NCI-H2196 treated with DMSO at 0.1 percent for 48 hours (cell line): ENCODE measurements at regions not wholly inside any gene's neighbourhood (a gene's known extent, or its start where the extent isn't known, plus 50 kb on each side); places are given as distances from the start of the nearest gene placed in this dataset.

ENCODE experiments used
- DNase-seq: peaks from one replicate; lab custom pipeline; 2025; ENCODE audit not compliant: unreplicated experiment; lab: John Stamatoyannopoulos, UW

DNA sequence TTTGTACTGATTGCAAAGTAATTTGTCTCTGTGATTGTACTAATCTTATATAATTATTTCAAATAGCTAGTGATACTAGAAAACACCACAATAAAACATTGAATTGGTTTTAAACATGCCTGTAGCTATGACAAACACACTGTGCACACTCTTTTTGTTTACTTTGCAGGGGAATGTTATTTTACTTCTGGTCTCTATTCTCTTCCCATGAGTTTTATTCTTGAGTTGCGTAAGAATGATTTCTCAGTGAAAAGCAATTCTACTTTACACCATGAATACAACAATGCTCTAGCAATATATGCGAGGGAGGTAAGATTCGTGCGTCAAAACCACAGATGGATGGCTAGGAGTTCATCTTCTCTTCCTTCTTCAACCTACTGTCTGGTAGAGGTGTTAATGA lies 68.4 kb upstream of the PHACTR1 start:
- no peak for DNase-seq

DNA sequence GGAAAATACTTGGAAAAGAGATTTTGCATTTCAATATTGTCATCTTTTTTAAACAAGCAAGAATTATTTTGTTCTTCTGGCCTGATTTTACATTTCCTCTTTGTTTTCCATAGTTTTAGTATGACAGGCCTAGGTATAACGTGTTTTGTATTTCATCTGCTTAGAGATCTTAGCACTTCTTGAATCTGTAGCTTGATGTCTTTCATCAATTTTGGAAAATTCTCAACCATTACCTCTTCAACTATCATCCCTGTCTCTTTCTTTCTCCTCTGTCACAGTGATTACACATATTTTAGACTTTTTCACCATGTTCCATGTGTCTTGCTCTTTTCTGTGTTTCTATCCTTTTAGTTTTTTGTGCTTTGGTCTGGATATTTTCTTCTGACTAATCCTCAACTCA lies 67.2 kb upstream of the PHACTR1 start:
- DNase-seq, result no peak

DNA sequence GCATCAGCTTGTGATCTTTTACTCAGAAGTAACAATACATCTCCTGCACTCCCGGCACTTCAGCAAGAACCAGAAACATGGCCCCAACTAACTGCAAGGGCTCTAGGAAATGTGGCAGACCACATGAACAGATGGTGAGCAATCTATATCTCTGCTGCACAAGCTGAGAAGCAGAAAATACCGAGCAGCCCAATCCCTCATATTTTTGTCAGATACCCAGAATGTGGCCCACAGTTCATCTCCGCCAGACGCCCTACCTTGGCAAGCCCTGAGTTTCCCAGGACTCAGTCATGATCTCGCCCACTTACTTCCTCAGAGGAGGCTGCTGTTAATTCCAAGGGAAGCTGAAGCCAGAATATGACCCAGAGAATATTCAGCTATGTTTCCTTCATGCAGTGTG lies 63.1 kb upstream of the PHACTR1 start:
- DNase-seq, result no peak

DNA sequence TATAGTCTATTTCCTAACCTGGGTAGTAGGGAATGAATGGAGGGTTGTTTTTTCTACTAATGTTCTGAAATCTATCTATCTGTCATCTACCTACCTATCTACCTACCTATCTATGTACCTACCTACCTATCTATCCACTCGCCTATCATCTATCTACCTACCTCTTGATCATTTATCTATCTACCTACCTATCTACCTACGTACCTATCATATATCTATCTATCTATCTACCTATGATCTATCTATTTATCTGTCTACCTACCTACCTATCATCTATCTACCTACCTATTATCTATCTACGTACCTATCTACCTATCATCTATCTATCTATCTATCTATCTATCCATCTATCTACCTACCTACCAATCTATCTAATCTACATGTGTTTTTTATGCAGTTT lies 62.5 kb upstream of the PHACTR1 start:
- DNase-seq, result no peak

DNA sequence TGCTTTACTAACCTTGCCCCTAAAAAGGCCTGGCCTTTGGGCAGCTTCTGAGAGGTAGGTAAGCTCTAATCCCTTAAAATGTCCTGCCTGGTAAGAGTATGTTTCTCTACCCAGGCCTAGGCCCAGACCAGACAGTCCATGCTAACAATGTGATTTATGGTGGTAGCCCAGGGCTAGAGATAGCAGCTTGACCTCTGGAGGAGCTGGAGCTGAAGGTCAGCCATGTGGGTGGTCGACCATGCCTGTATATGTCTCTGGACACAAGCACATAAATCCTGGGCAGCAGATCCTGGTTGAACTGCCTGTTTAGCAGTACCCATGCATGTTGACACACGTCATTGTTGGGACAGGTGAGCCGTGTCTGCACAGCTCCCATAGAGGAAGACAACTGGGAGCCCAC lies 62.1 kb upstream of the PHACTR1 start:
- DNase-seq, result no peak

DNA sequence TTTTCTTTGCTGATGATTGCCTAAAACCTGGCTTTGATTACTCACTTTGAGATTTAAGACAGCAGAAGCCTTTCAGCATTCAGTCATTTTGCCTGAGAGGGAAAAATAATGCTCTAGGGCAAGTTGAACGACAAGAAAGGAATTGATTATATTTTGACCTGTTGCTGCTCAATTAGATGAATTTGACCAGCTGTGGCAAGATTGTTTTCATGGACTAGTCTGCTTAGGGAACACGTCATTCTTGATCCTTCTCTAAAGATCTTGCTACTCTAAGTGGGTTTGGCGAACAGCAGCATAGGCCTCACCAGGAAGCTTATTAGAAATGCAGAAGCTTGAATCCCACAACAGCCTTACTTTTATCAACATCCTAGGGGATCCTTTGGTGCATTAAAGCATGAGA lies 59.7 kb upstream of the PHACTR1 start:
- DNase-seq, result no peak

DNA sequence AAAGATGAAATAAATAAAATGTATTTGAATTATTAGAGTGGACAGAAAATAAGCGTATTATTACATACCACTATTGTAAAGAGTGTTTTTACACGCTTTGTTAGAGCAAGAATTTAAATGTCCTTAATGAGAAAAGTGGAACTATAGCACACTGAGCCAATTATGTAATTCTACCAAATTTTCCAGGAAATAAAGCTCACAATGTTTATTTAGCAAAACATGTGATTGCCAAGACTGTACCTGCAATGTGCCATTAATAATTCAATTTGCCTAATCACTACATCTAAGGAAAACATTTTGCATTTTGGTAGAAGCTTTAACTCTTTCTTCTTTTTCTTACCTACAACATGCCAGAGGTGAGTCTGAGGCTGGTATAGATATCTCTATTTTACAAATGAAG lies 58.7 kb upstream of the PHACTR1 start:
- DNase-seq, result no peak

DNA sequence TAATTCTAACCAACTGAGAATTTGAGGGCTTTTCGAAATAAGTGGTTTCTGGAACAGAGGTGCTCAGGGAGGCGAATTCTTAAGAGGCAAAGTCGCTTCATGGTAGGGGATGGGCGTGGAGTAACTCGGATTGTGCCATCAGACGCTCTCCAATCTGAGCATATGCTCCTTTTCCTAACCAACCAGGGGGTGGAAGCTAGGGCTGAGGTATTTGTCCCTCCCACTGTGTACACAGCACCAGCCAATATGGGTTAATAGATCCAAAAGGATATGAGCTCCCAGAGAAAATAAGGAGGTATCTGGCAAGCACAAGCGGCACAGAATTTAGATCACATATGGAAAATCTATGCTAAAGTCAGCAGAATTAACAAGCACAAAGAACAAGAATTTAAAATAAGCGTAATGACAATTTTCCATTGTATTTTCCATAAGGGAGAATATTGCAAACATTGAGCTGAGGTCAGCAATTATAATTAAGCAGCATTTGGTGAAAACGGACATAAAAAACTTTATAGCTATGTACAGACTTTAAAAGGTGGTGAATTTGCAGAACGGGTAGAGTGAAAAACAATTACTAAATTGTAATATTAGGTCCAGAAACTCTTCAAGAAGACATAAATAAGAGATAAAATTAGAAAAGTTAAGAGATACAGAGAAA lies 55.0 kb upstream of the PHACTR1 start:
- DNase-seq, result no peak
